GM21786 (cell line): ENCODE measurements at regions not wholly inside any gene's neighbourhood (a gene's known extent, or its start where the extent isn't known, plus 50 kb on each side); places are given as distances from the start of the nearest gene placed in this dataset.

ENCODE experiments used
- ATAC-seq: cut with Tn5 transposase; IDR thresholded peaks from one replicate; pipeline ENCODE4 v1.9.1; 2021; ENCODE audit not compliant: unreplicated experiment

DNA sequence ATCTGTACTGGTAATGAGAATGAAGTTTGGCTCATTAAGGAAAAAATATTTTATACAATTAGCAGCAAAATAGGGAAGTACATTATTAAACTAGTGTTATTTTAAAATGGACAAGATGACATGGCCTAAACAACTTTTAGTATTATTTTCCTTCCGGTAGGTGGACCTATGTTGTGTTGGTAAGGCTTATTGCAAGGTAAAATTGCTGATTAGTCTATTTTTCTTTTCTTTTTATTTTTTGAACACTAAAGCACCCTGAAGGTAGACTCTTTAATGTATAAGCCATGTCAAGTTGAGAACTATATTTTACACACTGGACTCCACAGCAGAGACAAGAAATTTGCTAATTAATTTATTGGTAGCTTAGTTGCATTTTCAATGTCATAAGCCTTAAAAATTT is 239.5 kb upstream of the POT1 start:
- ATAC-seq = no peak

DNA sequence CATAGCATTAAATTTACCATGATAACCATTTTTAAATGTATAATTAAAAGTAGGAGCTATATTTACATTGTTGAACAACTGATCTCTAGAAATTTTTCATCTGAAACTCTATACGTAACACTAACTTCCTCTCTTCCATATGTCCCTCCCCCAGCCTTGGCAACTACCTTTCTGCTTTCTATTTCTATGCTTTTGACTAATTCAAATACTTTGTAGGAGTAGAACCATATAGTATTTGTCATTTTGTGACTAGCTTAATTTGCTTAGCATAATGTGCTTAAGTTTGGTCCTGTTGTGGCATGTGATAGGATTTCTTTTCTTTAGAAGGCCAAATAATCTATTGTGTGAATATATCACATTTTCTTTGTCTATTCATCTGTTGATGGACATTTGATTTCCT is 225.3 kb upstream of the POT1 start:
- no peak for ATAC-seq

- ATAC-seq = no peak
Observed at GRCh38 chr7:125149151-125149550, 219.5 kb upstream of the POT1 start.

DNA sequence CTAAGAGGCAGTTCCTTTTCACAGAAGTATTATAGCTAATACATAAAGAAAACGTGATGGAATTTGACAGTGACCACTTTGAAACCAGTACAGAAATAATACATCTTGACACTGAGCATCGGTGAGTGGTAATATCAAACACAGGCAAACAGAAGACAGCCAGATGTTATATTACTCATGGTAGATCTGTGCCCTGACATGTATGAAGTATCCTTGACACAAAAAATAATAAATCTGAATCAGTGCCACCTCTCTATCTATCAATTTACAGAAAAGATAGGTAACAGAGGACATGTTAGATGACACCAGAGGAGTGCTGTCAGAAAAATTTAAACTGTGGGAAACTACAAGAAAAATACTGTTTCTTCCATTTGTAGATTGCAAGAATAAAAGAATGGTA is 217.4 kb upstream of the POT1 start:
- ATAC-seq = no peak

DNA sequence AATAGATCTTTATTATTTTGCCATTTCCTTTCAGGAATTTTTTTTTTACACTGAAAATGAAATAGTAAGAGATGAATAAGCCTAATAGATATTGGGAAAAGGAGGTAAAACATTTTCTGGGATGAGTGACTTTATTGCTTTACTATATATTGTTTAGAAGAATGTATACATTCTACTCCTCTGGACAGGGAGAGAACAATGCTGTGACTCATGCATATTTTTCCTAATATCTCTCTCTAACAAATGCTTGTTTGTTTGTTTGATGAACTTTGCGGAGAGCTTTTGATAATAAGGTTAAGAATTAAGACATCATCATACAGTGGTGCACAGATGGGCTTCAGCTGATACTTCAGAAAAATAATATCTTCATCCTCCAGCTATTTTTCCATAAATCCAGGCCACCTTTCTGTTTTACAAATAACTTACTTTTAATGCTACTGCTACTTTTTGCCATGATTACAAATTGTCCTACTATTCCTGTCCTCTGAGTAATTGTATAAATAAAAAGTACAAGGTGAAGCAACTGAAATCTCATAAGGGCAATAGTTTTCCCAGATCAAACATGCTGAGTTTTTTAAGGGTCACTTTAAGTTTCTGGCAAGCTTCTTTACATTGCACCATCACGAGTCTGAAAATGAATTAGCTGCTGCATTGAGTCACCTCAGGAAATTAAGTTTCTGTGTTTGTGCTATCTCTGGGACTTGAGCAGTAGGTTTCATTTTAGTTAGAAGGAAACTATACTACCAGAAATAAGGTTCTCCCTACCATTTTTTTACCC is 207.3 kb upstream of the POT1 start:
- ATAC-seq = no peak

GRCh38 chr7:125136341-125136740 is 206.7 kb upstream of the POT1 start:
- no peak for ATAC-seq

DNA sequence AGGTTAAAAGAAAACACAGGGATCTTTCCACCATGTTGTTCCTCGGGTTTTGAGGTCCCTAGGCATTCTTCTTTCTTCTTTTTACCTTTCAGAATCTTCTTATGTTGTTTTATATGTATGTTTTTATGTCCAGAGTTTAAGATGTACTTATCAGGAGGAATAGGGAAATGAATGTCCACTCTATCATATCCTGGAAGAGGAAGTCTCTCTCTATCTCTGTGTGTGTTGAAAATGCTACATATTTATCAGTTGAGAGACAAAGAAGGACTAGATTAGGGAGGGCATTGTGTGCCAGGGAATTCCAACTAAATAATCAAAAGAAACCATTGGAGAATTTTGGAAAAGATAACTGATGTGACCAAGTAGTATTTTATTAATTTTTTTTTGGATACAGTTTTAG is 200.5 kb upstream of the POT1 start:
- ATAC-seq = no peak

DNA sequence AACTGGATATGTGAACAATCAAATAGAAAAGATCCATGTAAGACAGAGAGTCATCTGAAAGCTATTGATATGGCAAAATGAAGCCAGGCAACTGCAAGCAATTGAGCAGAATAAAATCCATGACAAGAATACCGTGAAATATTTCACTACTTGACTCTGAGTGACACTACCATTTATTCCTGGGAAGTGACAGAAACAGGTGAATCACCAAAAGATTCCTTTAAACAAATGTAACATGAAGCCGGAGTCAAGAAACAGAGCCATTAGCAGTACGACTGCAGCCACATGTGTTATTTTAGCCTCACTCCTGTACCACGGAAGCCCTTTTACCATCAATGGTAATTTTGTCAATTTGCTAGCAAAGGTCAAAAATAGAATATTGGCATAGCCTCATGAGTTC is 197.7 kb upstream of the POT1 start:
- ATAC-seq = no peak

GRCh38 chr7:125126376-125126775 is 196.8 kb upstream of the POT1 start:
- ATAC-seq = no peak

DNA sequence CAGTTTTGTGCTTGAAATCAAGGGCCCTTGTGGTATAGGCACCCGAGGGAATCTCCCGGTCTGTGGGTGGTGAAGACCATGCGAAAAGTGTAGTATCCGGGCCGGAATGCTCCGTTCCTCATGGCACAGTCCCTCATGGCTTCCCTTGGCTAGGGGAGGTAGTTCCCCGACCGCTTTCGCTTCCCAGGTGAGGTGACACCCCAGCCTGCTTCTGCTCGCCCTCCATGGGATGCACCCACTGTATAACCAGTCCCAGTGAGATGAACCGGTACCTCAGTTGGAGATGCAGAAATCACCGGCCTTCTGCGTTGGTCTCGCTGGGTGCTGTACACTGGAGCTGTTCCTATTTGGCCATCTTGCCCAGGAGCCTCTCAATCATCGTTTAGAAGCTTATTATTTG is 195.7 kb upstream of the POT1 start:
- no peak for ATAC-seq

GRCh38 chr7:125122173-125122572 is 192.5 kb upstream of the POT1 start:
- no peak for ATAC-seq

- no peak for ATAC-seq
Observed at GRCh38 chr7:125119559-125120115, 190.0 kb upstream of the POT1 start.

GRCh38 chr7:125118444-125118843 is 188.8 kb upstream of the POT1 start:
- ATAC-seq = no peak

- ATAC-seq = no peak
Observed at GRCh38 chr7:125112850-125113249, 183.2 kb upstream of the POT1 start.

GRCh38 chr7:125099519-125099918 is 169.9 kb upstream of the POT1 start:
- no peak for ATAC-seq

- ATAC-seq = peak; percentile 88
Observed at GRCh38 chr7:125098377-125098970, 168.8 kb upstream of the POT1 start.

GRCh38 chr7:125090596-125090995 is 161.0 kb upstream of the POT1 start:
- no peak for ATAC-seq

- no peak for ATAC-seq
Observed at GRCh38 chr7:125089171-125089570, 159.5 kb upstream of the POT1 start.

GRCh38 chr7:125088555-125088954 is 158.9 kb upstream of the POT1 start:
- ATAC-seq = no peak

DNA sequence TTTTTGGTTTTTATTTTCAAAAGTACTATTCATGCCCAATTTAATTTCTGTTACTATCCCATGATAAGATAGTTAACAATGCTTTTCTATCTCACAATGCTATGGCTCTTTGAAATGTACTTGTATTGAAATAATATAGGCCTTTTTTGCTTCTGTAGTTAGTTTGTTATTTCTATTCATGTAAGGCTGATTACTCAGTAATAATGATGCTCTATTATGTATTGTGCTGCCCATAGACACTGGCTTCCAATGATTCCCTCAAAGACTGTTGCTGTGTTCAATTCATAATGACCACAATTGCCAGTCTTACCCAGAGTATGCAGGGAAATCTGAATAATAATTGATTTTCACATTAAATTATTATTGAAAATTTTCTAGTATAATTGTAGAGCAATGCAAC is 155.5 kb upstream of the POT1 start:
- ATAC-seq = no peak

- no peak for ATAC-seq
Observed at GRCh38 chr7:125084196-125084595, 154.6 kb upstream of the POT1 start.

- no peak for ATAC-seq
Observed at GRCh38 chr7:125074141-125074540, 144.5 kb upstream of the POT1 start.

- no peak for ATAC-seq
Observed at GRCh38 chr7:125065546-125065945, 135.9 kb upstream of the POT1 start.
